Fibroblast of mammary gland (primary cell): ENCODE measurements at regions not wholly inside any gene's neighbourhood (a gene's known extent, or its start where the extent isn't known, plus 50 kb on each side); places are given as distances from the start of the nearest gene placed in this dataset.

ENCODE experiments used
- DNase-seq: peaks from one replicate; pipeline ENCODE4 v3.0.0-alpha.2; 2010; ENCODE audit warnings: low read depth
- H3K4me3 ChIP-seq: 2 replicates; pipeline ENCODE4 v1.5.1; 2011; ENCODE audit warnings: low read depth, mild to moderate bottlenecking, low read length, moderate library complexity; ENCODE audit not compliant: control insufficient read depth
- CTCF ChIP-seq: conservative IDR thresholded peaks from 2 replicates; pipeline ENCODE4 v1.5.1; 2011; ENCODE audit warnings: low read depth, low read length, inconsistent platforms; ENCODE audit not compliant: control insufficient read depth, insufficient read depth

DNA sequence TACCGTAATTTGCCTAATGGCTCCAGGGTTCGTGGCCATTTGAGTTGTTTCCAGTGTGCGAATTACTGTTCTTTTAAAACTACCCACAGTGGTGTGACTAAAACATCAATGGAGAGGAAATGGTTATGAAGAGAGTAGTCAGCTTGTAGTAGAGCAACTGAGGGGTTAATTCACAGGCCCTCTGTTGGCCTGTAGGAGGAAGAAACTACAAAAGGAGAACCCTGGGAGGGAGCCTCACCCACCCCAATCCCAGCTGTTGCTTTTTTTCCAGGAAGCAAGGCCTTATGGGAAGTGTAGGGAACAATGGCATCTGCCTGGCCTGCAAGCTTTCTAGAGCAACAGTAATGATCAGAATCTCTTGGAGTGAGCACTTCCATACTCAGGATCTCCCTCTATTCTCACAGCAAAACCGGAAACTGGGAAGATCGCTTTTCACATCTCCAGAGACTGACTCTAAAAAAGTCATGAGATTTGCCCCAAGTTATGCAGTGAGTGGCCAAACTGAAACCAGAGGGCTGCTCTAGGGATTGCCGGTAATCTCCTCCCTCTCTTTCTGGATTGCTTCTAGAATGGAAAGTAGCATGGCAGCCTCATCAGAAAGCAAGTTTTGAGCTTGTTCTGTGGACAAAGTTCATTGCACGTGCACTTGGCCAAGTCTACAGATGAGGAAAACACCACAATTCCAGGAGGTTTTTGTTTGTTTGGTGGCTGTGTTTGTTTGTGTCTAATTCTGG lies 125.3 kb upstream of the PWP1 start:
- no peak for TF ChIP-seq CTCF
- DNase-seq, result no peak
- H3K4me3 ChIP-seq, result no peak overlapping the region

GRCh38 chr12:107560899-107561285 lies 124.7 kb upstream of the PWP1 start:
- no peak for DNase-seq
- TF ChIP-seq CTCF, result no peak
- H3K4me3 ChIP-seq, result no peak overlapping the region

DNA sequence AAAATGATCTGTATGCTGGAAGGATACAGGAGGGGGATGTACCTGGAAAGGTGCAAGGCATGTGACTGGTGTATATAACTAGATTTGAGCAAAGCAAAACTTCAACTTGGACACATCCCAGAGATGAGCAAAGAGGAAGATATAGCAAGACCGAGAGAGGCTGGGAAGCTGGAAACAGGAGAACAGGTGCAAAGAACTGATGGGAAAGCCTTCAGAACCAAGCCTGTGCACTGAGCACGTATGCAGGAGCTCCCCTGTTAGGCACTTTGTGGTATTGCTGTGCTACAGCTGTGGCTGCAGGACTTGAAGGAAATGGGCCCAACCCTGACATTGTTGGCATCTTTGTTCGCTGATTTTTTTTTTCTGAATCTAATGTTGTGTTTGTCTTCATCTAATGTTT lies 120.7 kb upstream of the PWP1 start:
- peak; percentile 47 for DNase-seq
- peak; percentile 64 for TF ChIP-seq CTCF
- no peak overlapping the region for H3K4me3 ChIP-seq

GRCh38 chr12:107565551-107565950 lies 120.0 kb upstream of the PWP1 start:
- no peak for TF ChIP-seq CTCF
- H3K4me3 ChIP-seq, result no peak overlapping the region
- no peak for DNase-seq

DNA sequence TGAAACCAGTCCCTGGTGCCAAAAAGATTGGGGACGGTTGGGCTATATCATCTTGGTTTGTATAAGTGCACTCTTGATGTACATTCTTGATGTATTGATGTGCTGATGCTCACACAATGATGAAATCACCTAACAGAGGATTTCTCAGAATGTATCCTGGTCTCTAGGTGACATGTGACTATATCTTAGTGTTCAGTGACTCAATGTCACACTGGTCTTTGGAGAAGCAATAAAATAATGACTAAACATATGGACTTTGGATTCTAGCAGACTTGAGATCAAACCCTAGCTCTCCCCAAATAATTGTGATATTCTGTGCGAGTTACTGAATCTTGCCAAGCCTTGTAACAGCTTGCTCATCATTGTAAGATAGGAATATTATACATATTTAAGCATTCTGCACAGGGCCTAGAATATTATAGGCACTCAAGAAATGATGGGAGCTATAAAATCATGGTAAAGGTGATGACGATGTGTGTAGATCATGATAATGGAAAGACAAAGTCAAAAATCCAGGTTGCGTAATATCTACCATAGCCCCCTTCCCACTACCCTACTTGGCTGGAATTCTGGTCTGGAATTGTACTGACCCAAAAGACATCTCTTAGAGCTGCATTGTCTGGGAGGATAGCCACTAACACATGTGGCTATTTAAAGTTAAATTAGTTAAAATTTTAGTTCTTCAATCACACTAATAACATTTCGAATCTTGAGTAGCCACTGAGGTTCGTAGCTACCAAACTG lies 117.6 kb upstream of the PWP1 start:
- no peak overlapping the region for H3K4me3 ChIP-seq
- TF ChIP-seq CTCF, result no peak
- DNase-seq, result no peak

- peak; percentile 54 for DNase-seq
- H3K4me3 ChIP-seq, result no peak overlapping the region
- TF ChIP-seq CTCF, result no peak
Measured at GRCh38 chr12:107568718-107569117, 116.9 kb upstream of the PWP1 start.
